Jurkat, Clone E6-1 (cell line): ENCODE measurements at regions not wholly inside any gene's neighbourhood (a gene's known extent, or its start where the extent isn't known, plus 50 kb on each side); places are given as distances from the start of the nearest gene placed in this dataset.

ENCODE experiments used
- DNase-seq: peaks from one replicate; pipeline ENCODE4 v3.0.0-alpha.2; 2011; ENCODE audit warnings: low read depth, low spot score
- H3K4me3 ChIP-seq: 2 replicates; pipeline ENCODE4 v1.5.1; 2011; ENCODE audit warnings: mild to moderate bottlenecking, low read length, control low read depth, moderate library complexity

DNA sequence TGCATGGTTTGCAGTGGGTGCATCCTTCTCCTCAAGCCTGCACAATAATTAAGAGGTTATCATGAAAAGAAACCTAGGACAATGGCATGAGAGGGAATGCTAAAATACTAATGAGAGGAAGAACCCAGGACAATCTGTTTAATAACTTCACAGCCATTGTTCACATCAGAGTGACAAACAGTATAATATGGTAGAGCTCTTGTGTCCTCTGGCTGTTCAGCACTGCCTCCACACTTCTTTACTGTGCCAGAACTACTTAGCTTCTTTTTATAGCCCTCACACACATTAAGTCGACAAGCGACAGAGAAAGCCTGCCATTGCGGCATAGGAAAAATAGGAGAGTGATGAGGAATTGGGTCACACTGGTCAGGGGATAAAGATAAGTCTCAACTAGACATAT is 65.0 kb upstream of the MEIS2 start:
- H3K4me3 ChIP-seq, result no peak overlapping the region
- no peak for DNase-seq

DNA sequence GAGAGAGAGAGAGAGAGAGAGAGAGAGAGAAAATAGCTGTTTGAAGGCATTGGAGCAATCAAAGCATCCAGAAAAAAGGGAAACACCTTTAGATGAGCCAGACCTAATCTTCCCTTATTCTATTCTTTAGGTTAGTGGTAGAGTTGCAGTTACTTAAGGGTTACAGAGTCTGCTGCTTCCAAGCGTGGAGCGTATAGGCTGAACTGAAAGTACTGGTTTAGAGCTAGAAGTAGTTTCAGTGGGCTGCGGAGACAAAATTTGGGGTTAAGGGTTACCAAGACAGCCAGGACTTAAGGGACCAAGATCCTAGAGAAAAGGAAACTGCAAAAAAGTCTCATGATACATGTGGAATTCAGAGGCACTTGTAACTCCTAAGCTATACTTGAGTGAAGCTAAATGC is 66.1 kb upstream of the MEIS2 start:
- no peak overlapping the region for H3K4me3 ChIP-seq
- no peak for DNase-seq

DNA sequence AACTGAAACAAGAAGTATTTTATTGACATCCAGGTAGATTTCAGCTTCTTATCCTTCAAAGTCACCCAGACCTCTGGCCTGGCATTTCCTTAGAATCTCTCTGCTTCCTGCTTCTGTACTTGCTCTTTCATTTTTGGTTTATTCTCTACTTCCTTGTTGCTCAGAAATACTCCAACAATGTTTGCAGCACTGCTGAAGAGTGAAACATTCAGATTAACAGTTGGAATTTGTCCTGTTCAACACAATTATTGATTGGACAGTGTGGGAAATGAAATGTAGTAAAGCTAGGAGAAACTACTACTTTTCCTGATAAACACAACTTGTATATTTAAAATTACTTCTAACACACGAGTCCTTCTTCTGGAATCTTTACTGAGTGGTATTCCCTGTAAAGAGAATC is 81.0 kb upstream of the MEIS2 start:
- no peak overlapping the region for H3K4me3 ChIP-seq
- no peak for DNase-seq

DNA sequence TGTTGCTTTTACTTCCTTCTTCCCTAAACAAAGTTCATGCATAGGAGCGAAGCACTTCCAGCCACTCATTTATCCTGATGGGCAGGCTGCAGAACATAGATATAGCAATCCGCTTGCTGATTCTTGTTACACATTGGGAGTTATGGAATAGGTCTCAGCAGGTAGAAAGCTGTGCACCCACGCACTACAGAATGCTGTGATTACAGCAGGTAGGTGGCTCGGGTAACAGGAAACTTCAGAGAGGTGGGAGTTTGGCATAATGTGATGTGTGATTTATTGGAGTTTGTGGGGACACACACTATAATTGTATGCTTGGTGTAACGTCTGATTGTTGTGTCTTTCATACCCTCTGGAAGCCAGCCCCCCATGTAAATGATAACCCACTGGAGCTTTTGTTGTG is 99.2 kb upstream of the MEIS2 start:
- no peak overlapping the region for H3K4me3 ChIP-seq
- DNase-seq, result no peak

DNA sequence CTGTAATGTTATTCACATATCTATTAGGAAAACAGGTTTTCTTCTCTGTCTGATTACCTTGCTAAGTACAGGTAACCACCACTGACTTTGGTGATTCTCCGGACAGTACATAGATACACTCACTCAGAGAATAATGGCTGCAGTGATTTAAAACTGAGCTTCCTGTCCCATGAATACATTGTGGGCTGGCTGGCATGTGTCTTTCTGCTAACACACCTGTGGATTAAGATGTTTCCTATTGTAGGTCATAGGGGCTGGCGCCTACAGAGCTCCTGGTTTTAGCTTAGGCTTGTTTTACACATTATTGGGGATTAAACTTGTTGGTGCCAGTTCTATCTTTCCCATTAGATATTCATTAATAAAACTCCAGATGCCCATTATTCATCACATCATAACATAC is 102.7 kb upstream of the MEIS2 start:
- H3K4me3 ChIP-seq, result no peak overlapping the region
- DNase-seq, result no peak

DNA sequence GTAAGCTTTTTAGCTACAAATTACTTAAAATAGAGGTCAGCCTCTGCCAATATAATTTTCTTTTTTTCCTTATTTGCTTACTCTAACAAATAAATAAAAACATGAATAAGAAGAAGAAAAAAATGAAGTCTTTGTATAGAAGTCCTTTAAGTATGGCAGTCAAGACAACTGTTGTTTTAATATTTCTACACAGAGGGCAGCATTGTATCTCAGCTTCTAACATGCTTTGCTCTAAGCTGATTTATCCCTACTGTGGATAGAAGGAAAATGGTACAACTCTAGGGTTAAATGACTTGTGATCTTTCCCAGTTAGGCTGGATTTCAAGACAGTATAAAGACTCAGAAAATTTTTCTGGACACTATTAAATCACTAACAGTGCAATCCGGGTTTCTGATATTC is 104.3 kb upstream of the MEIS2 start:
- H3K4me3 ChIP-seq, result no peak overlapping the region
- DNase-seq, result no peak

DNA sequence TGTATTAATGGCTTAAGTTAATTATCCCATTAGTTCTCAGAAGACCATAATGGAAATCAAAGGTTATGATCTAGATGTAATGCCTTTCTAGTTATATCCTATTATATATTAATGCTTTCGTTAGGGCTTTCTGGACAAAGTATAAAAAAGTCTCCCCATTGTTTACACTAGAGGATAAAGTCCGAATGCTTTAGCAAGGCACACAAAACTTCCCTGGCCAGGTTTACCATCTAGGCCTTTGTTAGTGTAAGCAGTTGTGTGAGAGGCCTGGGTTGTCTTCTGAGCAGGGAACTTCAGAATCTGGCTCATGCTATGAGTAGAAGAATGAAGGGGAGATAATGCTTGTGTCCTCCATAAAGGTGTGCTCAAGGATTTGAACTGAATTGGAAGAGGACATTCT is 106.3 kb upstream of the MEIS2 start:
- DNase-seq, result no peak
- H3K4me3 ChIP-seq, result no peak overlapping the region

DNA sequence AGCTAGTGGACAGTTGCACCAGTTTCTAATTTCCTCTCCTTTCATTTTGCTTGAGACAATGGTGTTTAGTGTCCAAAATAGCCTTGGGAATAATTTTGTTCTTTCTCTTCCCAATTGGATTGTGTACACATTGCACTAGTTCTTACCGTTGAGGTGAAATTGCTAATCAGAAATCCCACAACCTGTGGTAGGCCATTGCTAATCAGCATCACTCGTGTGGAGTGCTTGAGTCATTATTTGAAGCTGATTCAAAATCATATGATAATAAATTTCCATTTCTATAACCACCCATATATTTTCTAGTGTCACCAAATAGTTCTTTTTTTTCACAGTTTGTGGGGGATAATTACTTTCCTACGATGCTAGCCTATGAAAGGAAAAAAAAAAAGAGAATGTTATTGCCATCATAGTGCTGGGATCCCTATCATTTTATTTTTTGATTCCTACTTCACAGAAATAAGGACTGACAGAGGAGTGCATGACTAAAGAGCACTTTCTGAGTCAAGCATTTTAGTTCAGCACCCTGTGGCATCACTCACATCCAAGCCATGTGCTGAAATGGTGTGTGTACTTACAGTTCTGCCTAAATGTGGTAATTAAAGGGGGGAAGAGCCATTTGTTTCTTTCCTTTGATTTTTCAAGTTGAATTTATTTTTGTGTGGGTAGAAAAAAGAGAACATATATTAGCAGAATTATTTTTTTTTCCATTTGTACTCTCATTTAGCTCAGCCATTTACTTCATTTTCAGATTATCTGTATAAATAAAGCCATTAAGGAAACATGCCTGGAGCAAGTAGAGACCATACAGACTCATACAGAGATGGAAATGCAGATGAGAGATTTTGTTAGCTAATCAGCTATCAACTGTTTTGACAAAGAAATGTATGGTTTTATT is 108.0 kb upstream of the MEIS2 start:
- DNase-seq, result no peak
- H3K4me3 ChIP-seq, result no peak overlapping the region

DNA sequence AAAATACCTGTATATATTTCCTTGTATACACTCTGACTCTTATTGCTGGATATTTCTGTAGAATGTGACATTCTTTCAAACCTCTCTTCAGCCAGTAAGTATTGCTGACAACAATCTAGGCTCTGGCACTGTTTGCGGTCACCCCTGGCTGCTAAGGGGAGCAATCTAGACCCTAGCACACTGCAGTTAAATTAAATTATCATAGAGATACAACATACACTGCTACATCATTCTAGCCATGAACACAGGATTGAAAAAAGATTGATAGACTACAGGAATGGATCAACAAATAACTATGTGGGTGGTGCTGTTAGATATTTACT is 108.7 kb upstream of the MEIS2 start:
- no peak overlapping the region for H3K4me3 ChIP-seq

DNA sequence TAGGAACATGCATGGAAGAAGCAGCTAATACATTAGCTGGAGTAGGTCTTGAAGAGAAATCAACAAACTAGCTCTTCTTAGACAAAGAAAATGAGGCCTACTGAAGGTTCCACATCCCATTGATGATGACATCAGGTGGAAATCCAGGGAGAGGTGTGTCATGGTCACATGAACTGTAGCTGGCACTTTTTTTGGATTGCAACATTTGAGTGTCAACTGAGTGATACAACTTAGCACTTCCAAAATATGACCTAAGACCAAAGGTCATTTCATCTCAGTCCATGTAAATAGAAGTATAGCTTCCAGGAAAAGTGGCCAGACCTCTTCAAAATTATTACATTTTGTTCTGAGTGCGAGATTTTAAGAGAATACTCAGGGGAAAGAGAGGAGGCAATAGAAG is 117.2 kb upstream of the MEIS2 start:
- no peak for DNase-seq
- H3K4me3 ChIP-seq, result no peak overlapping the region

More for the DNA sequence above, 108.7 kb upstream of the MEIS2 start:
- DNase-seq, result no peak

DNA sequence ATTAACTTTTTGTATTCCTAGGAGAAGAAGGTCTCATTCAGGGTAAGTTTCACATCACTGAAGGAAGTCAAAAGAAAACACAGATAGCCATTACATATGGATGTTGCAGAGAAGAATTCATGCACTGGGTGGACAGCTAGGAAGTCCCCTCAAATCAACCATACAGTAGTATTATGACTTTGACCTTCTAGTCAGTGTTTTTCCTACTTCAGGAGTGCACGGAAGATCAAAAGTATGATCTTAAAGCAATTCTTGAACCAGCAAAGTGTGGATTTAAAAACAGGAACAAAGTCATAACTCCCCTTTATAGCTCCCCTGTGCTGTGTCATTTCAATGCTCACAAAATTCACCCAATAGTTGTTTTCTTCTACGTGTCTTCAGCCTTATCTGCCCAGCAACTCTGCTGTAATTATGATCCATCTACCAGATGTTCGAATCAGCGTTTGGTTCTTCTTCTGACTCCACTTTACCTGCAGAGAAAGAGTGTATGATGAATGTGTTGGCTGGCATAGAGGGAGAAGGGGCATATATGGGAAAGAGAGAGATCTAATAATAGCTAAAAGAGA is 118.1 kb upstream of the MEIS2 start:
- no peak for DNase-seq
- no peak overlapping the region for H3K4me3 ChIP-seq

DNA sequence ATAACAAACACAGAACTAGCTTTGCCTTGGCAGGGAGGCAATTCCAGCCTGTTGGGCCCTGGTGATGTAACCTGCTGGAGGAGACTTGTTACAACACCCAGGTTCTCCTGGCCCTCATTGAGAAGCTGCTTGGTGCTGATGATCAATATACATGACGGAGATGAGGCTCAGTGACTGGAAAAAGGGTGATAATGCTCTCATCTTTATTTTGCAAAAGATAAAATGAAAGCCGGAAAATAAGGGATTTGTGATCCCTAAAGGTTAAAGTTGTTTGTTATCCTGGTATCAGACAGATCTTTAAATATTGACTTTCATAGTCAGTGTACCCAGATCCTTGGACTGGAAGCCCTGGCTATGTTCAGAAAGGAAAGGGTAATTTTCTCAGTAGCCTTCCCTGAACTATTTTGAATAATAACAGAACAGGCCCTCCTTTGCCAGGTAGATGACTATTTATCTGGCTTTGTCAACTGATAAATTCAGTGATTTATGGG is 118.9 kb upstream of the MEIS2 start:
- no peak overlapping the region for H3K4me3 ChIP-seq
- no peak for DNase-seq

DNA sequence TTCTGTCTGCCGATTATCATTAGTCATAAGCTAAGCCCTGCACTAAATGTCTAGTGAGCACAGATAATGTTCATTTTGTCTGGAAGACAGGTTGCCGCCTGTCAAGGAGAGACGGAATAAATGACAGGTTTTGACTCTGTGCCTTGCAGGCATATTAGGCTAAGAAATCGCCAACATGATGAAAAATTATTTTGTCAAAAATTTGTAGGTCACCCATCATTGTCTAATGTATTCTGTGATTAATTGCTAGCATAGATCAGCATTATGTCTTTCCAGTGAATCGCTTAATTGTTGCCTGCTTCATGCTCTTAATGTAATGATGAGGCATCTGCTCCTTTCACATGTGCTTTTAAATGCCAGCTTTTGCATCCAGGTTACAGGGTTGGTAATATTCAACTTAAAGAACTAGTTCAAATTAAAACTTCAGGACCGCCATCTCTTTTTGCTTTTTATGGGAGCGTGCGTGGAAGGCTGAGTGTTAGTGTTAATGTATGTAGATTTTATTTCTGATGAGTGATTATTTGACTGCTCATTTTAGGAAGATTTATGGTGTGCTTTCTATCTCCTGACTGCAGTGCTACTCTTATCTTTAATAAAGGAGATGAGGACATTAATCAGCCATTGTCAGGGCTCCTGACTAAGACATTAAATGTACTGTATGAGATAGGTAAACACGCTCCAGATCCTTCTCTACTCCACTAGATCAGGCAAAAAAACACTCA is 120.8 kb upstream of the MEIS2 start:
- no peak overlapping the region for H3K4me3 ChIP-seq
- DNase-seq, result no peak

DNA sequence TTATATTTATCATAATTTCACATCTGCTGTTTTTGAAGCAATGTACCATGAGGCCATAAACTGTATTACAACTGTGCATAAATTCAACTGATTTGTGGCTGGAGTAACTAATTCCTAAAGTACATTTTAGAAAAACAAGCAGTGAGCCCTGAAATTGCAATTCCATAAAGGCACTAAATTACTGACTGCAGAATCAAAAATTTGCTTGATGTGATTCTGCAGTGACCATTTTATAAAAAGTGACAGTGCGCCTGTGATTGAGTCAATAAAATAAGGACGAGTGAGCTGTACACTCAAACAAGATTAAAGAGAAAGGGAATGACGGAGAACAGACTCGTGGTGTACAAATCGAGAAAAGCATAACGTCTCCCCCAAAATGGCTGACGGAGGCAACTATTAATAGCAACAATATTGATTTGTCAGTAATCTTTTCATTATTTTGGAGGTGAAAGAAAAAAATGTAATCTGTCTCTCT is 121.4 kb upstream of the MEIS2 start:
- no peak for DNase-seq
- H3K4me3 ChIP-seq, result no peak overlapping the region

DNA sequence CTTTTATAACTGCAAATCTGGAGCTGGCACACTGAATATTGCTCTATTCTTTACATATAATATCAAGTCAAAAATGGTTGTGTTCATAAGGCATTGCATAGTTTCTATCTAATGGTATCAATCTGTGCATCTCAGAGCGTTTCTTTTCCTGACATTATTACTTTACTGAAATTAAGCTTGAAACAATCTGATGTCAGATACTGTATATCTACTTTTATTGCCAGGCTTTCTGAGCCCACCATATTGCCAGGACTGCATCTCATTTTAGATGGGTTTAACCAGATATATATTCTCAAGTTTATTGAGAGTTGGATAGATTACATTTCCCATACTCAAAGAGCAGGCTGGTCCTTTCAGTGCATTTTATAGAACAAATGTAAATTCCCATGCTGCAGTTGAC is 122.7 kb upstream of the MEIS2 start:
- DNase-seq, result no peak
- no peak overlapping the region for H3K4me3 ChIP-seq

DNA sequence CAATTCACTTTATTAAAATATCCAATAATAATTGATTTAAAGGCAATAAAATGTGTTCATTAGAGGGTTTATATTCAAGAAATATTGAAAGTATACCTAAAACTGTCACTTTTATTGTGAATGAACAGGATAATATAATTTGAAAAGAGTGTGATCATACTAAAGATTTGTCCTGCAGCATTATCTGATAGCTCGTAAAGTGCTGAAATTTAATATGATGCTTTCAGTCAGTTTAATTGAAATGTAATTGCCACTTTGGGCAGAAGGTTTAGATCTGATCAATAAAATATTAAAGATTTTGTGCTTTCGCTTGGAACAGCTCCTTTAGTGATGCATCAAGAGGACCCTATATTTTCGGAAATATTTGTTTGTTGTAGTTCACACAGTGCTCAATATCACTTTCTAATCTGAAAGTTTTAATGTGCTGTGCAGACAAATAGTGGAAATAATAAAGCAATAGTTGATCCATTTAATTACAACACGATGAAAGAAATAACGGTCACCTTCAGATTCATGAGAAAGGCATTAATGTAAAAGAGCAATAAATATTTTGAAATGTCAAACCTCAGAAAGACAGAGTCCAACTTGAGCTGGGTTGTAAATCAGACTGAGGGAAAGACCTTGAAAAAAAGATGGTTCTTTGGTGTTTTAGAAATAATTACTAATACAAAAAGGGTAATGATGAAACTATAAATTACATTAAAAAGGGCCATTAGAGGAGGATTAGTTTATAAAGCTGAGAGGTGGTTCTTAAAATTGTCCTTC is 129.7 kb upstream of the MEIS2 start:
- no peak overlapping the region for H3K4me3 ChIP-seq
- DNase-seq, result no peak

DNA sequence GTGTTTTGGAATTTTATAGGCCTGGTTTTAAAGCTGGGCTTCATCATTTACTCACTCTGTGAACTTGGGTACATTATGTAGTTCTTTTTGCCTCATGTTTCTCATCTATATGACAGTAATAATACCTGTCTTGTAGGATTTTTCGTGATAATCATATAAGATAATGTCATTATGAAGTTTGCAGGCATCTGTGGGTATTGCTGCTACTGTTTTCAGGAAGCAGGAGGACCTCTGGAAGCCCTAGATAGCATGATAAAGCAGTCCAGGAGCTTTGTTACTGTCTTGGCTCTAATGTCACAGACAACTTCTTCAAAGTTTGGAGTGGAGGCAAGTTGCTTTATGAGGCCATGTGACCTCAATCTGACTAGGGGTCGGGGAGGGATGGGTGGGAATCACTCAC is 145.0 kb upstream of the MEIS2 start:
- DNase-seq, result no peak
- H3K4me3 ChIP-seq, result no peak overlapping the region

DNA sequence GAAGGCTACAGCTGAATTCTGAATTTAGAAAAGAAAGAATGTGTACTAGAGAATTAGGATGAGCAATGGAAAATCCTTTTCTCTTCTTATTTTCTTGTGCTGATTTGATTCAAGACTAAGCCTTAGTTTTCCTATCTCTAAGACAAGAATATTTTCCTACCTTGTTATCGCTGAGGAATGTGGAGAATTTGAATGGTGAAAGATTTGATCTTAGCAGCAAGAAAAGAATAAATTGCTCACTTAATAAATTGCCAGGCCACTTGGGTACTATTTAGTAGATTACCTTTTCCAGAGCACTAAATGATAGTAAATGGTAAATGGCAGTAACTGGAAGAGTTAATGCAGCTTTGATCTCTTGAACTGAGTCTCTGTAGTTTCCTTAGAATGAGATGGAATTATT is 145.7 kb upstream of the MEIS2 start:
- no peak for DNase-seq
- no peak overlapping the region for H3K4me3 ChIP-seq

DNA sequence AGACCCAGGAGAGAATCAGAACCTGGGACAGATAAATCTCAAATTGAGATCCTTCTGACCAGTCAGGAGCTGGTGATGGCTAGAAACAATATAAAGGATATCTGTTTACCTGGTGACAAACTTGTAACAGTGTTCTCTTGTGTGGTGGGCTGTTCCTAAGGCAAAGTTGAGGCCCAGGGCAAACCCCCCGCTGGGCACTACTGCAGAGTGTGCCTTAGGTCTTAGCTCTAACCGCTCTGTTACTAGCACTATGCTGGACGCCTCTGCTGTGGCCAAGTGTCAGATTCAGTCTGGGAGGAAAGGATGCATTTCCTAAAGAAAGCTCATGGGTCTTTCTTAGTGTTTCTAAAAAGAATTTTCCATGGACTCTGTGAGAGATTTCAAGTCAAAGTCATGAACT is 146.5 kb upstream of the MEIS2 start:
- DNase-seq, result no peak
- no peak overlapping the region for H3K4me3 ChIP-seq

DNA sequence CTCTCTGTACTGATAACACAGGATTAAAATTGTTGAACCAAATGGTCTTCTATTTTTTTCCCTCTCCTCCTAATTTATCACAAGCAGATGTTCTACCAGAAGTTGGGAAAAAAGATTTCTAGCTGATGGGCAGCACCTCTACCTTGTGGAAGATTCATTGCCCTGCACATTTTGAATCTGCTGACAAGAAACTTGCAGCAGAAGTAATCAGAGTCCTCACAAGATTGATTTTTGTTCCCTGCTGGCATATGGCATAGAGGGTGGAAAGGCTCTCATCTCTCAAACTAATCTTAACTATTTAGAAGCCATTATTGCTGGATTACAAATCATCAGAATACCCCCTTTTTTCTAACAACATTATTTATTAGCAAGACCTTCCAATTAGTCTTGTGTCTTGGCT is 148.9 kb upstream of the MEIS2 start:
- no peak for DNase-seq
- no peak overlapping the region for H3K4me3 ChIP-seq
